HepG2 (cell line): ENCODE measurements at regions not wholly inside any gene's neighbourhood (a gene's known extent, or its start where the extent isn't known, plus 50 kb on each side); places are given as distances from the start of the nearest gene placed in this dataset.

Source experiments
- ATAC-seq: fragments of 200-7000 bp; cut with Tn5 transposase; 3 replicates; pipeline ENCODE4 v1.9.1; 2020; ENCODE audit warnings: mild to moderate bottlenecking, moderate library complexity
- BruUV-seq: library from RNA; stranded (reverse); fragments of 400-500 nt; replicated peaks from 2 replicates; lab custom pipeline; 2021; lab: Mats Ljungman, UMichigan
- CTCF ChIA-PET: fragments of 300-600 bp; formaldehyde crosslinking; extraction: SDS; loops from one replicate; lab custom pipeline; 2021; ENCODE audit warnings: low total read pairs, inconsistent platforms, low intra/inter-chr PET ratio; lab: Yijun Ruan, JAX
- POLR2A ChIA-PET: fragments of 350-600 bp; sonication (Branson Sonifier 250); formaldehyde crosslinking; loops from one replicate; lab custom pipeline; 2020; ENCODE audit warnings: antibody characterized with exemption, inconsistent platforms; lab: Yijun Ruan, JAX
- DNase-seq: peaks from one replicate; pipeline ENCODE4 v3.0.0-alpha.2; 2015; ENCODE audit warnings: low spot score
- FAIRE-seq: peaks from 3 replicates; lab custom pipeline; 2011; peaks lifted over from hg19 to GRCh38; lab: Jason Lieb, UNC
- H2AFZ ChIP-seq: one replicate; pipeline ENCODE4 v1.6.1; 2011; ENCODE audit warnings: low read length, inconsistent platforms
- H3K27ac ChIP-seq: fragments of 300-600 bp; 3 replicates; pipeline ENCODE4 v1.8.0; 2011; ENCODE audit warnings: mixed run types, mild to moderate bottlenecking, mixed read lengths, low read length, inconsistent platforms; ENCODE audit not compliant: insufficient read depth; ENCODE audit errors: extremely low read length
- H3K27me3 ChIP-seq, 2 experiments: fragments of 200-600 bp in 1 of 2; 2 replicates in 1 of 2; 3 replicates in 1 of 2; pipeline versions ENCODE4 v1.6.0 to v1.8.0; 2011; ENCODE audit warnings: low read length in 2 of 2, mild to moderate bottlenecking in 2 of 2, moderate library complexity in 2 of 2, inconsistent platforms in 1 of 2; ENCODE audit not compliant: insufficient read depth in 2 of 2, control insufficient read depth in 1 of 2
- H3K36me3 ChIP-seq, 2 experiments: fragments of 200-600 bp in 1 of 2; replicated peaks in 1 of 2; 2 replicates in 1 of 2; 3 replicates in 1 of 2; pipeline versions ENCODE4 v1.5.1 to v1.8.0; 2011; ENCODE audit warnings: low read length in 2 of 2, inconsistent platforms in 1 of 2; ENCODE audit not compliant: insufficient read depth in 2 of 2, control insufficient read depth in 1 of 2
- H3K4me1 ChIP-seq: 2 replicates; pipeline ENCODE4 v1.5.1; 2012; ENCODE audit warnings: low read length, inconsistent platforms; ENCODE audit not compliant: insufficient read depth
- H3K4me2 ChIP-seq: 2 replicates; pipeline ENCODE4 v1.6.0; 2011; ENCODE audit warnings: low read depth, low read length, inconsistent platforms
- H3K4me3 ChIP-seq, 3 experiments: fragments of 200-600 bp in 1 of 3; sonication (generic), shearing (Covaris generic) in 1 of 3; replicated peaks in 1 of 3; 2 replicates each; pipeline ENCODE4 v1.5.1; 2011 to 2016; ENCODE audit warnings: low read length in 3 of 3, inconsistent platforms in 2 of 3, low read depth in 2 of 3, mild to moderate bottlenecking in 2 of 3, control low read depth in 1 of 3, mixed read lengths in 1 of 3; ENCODE audit not compliant: insufficient read depth in 1 of 3
- H3K79me2 ChIP-seq: one replicate; pipeline ENCODE4 v1.6.1; 2011; ENCODE audit warnings: low read length, inconsistent platforms; ENCODE audit not compliant: insufficient read depth
- H3K9ac ChIP-seq: 2 replicates; pipeline ENCODE4 v1.6.0; 2011; ENCODE audit warnings: mild to moderate bottlenecking, low read depth, low read length, inconsistent platforms; ENCODE audit not compliant: insufficient read depth
- H3K9me3 ChIP-seq: 2 replicates; pipeline ENCODE4 v1.5.1; 2012; ENCODE audit warnings: mild to moderate bottlenecking, low read length
- H4K20me1 ChIP-seq: 2 replicates; pipeline ENCODE4 v1.6.0; 2011; ENCODE audit warnings: inconsistent platforms, mild to moderate bottlenecking, low read length, moderate library complexity; ENCODE audit not compliant: insufficient read depth
- ASH2L ChIP-seq: fragments of 300-600, 200-600 bp; sonication (generic); IDR thresholded peaks from 2 replicates; pipeline ENCODE4 v1.7.0; 2017; ENCODE audit warnings: low read depth, mild to moderate bottlenecking, moderate library complexity, mixed read lengths, low read length; ENCODE audit not compliant: insufficient read length
- FIP1L1 ChIP-seq: fragments of 200-400 bp; formaldehyde crosslinking; IDR thresholded peaks from 2 replicates; pipeline ENCODE4 v1.6.1; 2018; ENCODE audit warnings: low read depth, mild to moderate bottlenecking, low read length, moderate library complexity, borderline replicate concordance; ENCODE audit not compliant: insufficient read depth
- HMGA1 ChIP-seq: sonication (generic); formaldehyde crosslinking; conservative IDR thresholded peaks from 2 replicates; pipeline ENCODE4 v1.4.0; 2020; ENCODE audit warnings: missing genetic modification reagents
- HOMEZ ChIP-seq: IDR thresholded peaks from 2 replicates; pipeline ENCODE4 v1.6.1; 2016; ENCODE audit warnings: low read depth
- KDM2A ChIP-seq: sonication (generic); formaldehyde crosslinking; IDR thresholded peaks from 2 replicates; pipeline ENCODE4 v1.4.0; 2020; ENCODE audit warnings: low read depth, missing genetic modification reagents, borderline replicate concordance
- MLX ChIP-seq: IDR thresholded peaks from 2 replicates; pipeline ENCODE4 v1.6.1; 2016
- SUZ12 ChIP-seq: fragments of 150-350 bp; IDR thresholded peaks from 2 replicates; pipeline ENCODE4 v1.6.1; 2014; ENCODE audit warnings: low read depth, low read length
- THAP11 ChIP-seq: IDR thresholded peaks from 2 replicates; pipeline ENCODE4 v1.6.1; 2016; ENCODE audit warnings: missing biosample characterization, missing genetic modification reagents
- ZBTB14 ChIP-seq: sonication (generic); formaldehyde crosslinking; IDR thresholded peaks from 2 replicates; pipeline ENCODE4 v1.4.0; 2020; ENCODE audit warnings: missing genetic modification reagents
- ZNF232 ChIP-seq: sonication (generic); formaldehyde crosslinking; IDR thresholded peaks from 2 replicates; pipeline ENCODE4 v1.4.0; 2020; ENCODE audit warnings: missing genetic modification reagents, borderline replicate concordance
- ZNF407 ChIP-seq: sonication (generic); formaldehyde crosslinking; IDR thresholded peaks from one replicate; pipeline ENCODE4 v1.5.1; 2020; ENCODE audit warnings: mild to moderate bottlenecking, missing genetic modification reagents; ENCODE audit errors: not compliant biosample characterization
- ZNF678 ChIP-seq: sonication (generic); formaldehyde crosslinking; IDR thresholded peaks from 2 replicates; pipeline ENCODE4 v1.4.0; 2020; ENCODE audit warnings: mild to moderate bottlenecking, missing genetic modification reagents
- ZNF816 ChIP-seq: sonication (generic); formaldehyde crosslinking; IDR thresholded peaks from 2 replicates; pipeline ENCODE4 v1.8.0; 2022; ENCODE audit warnings: missing genetic modification reagents, mild to moderate bottlenecking, borderline replicate concordance
- WGBS: methylation state at CpG from one replicate; pipeline ENCODE4 v1.1.6; 2017; ENCODE audit warnings: low lambda C conversion rate; 5-methylcytosine and 5-hydroxymethylcytosine counted together
- in situ Hi-C: cut with HindIII; loops from 2 replicates; pipeline ENCODE4 v1.10.0; 2017; ENCODE audit warnings: low pct_unique_long_range_greater_than_20kb; ENCODE audit not compliant: extremely low pct_ligation_motif_present
- intact Hi-C: fragments of 100-400 bp; cut with micrococcal nuclease; formaldehyde crosslinking; loops from one replicate; pipeline ENCODE4 v1.10.0; 2022; ENCODE audit not compliant: unreplicated experiment

GRCh38 chr10:44439239-44439957 lies 54.5 kb upstream of the CXCL12 start:
- H2AFZ ChIP-seq, result no peak overlapping the region
- H3K4me1 ChIP-seq, result no peaks in the 10 kb centered on the region
- H3K9ac ChIP-seq, result no peak overlapping the region
- CTCF ChIA-PET, result no interaction called here
- DNase-seq (no peak), ATAC-seq (no peak), FAIRE-seq (no peak)
- no TSS peak for BruUV-seq
- no peaks in the 10 kb centered on the region for H3K79me2 ChIP-seq
- intact Hi-C loops (no loop called here), in situ Hi-C loops (no loop called here)
- peaks cover 5% of the 10 kb centered on the region; the same call in 1 of the 2 replicates for H3K9me3 ChIP-seq
- H3K4me3 ChIP-seq, result no peak overlapping the region
- H4K20me1 ChIP-seq, result no peaks in the 10 kb centered on the region
- H3K27ac ChIP-seq, result no peak overlapping the region
- no peaks in the 10 kb centered on the region for H3K27me3 ChIP-seq
- no peak overlapping the region for H3K4me2 ChIP-seq
- H3K36me3 ChIP-seq, result no peaks in the 10 kb centered on the region
- WGBS, result 27% methylated on average over 8 of the region's 8 CpGs
- POLR2A ChIA-PET, result no interaction called here
- no peak for TF ChIP-seq HMGA1 (CRISPR knock-in tag)
- TF ChIP-seq KDM2A (CRISPR knock-in tag), result no peak
- no peak for TF ChIP-seq MLX
- TF ChIP-seq SUZ12, result no peak
- TF ChIP-seq ZNF407 (CRISPR knock-in tag), result no peak
- no peak for TF ChIP-seq THAP11
- no peak for TF ChIP-seq FIP1L1
- no peak for TF ChIP-seq ZNF678
- no peak for TF ChIP-seq ZNF816 (CRISPR knock-in tag)
- TF ChIP-seq HOMEZ (CRISPR knock-in tag), result no peak
- no peak for TF ChIP-seq ZNF232 (CRISPR knock-in tag)
- TF ChIP-seq ASH2L, result no peak
- no peak for TF ChIP-seq ZBTB14
